HG02623 (cell line): ENCODE measurements at regions not wholly inside any gene's neighbourhood (a gene's known extent, or its start where the extent isn't known, plus 50 kb on each side); places are given as distances from the start of the nearest gene placed in this dataset.

ENCODE experiments used
- ATAC-seq: cut with Tn5 transposase; IDR thresholded peaks from one replicate; pipeline ENCODE4 v1.9.1; 2021; ENCODE audit warnings: moderate library complexity; ENCODE audit not compliant: unreplicated experiment

DNA sequence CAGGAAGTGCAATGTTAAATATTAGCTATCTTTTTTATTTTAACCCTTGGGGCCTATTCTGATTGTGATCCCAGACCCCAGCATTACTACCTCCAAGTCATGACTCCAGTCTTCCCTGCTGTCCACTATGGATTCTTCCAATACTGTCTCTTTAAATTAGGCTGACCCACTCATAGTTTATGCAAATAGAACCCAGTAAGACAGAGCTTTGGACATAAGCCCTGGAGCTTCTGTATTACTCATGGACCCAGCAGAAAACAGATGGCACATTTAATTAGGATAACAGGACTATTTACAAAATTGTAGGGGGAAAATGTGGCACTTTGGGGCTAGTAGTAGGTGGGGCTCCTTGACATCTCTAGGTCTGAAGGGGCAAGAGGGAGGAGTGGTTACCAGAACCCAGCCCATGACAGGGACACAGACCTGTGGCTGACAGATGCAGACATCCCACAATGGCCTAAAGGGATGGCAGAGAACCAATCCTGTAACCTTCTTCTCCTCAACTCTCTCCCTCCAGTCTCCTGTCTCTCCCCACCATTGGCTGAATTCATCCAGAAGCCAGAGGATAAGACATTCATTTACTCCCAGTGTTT, 233.5 kb downstream of the OMA1 start:
- no peak for ATAC-seq

DNA sequence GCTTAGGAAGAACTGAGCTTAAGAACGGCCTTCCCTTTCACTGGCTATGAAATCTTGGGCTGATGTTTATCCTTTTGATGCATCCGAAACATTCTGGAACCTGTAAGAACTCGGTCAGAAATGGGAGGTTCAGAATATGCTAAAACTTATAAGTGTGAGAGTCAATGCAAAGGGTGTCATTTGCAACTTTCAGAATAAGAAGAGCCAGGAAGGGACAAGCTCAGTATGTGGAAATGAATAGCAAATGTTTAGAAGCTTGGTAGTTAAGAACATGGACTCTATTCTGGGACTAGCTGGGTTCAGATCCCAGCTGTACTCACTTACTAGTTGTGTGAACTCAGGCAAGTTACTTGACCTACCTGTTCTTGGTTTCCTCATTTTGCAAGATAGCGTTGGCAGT, 234.1 kb downstream of the OMA1 start:
- no peak for ATAC-seq

- ATAC-seq, result no peak
These were observed 235.6 kb downstream of the OMA1 start for GRCh38 chr1:58310881-58311280.

GRCh38 chr1:58310469-58310868, 236.1 kb downstream of the OMA1 start:
- ATAC-seq, result no peak

DNA sequence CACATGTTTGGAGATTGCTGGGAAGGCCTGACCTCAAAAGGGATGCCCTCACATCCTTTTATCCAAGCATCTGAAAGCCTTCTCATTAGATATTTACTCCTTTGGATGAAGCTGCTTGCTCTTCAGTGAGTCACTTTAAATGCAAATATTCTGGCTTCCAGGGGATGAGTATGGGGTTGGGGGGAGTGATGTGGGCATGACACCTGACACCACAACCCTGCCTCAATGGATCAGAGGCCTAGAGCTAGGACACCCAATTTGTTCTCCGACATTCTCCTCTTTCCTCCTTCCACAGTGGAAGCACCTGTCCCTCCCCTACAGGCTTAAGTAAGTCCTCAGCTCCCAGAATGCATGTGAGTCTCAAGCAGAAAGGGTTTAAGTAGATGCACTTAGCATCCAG, 238.3 kb downstream of the OMA1 start:
- no peak for ATAC-seq

DNA sequence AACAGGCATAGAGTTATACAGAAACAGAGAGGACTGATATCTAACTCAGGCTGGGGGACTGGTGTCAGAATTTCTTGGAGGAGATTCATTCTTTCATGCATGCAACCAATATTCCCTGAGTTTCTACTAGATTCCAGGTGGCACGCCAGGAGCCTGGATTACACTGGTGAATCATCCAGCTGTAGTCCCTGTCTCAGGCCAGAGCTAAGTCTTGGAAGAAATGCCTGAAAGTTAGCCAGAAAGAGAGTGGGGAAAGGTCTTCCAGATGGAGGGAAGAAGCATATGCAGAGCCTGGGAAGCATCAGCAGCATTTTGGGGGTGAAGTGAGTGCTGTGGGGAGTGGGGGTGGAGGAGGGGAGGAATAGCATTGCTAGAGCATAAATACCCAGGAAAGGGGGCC, 239.1 kb downstream of the OMA1 start:
- ATAC-seq, result no peak

DNA sequence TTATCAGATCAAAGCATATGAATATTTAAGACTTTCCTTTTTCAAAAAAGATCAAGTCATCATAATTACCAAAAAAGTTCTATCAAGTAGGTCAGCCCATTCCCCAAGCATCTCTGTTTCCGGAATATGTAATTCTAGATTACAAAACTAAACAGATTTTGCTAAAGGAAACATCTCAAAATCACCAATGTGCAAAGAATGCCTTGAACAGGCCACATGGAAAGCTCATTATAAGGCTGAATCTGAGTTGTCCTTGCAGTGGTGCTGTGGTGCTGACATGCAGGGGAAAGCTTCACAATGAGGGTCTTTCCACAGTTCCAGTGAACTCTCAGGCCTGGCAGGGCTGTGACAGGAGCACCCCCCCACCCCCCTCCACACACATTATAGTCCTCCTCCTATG, 240.9 kb downstream of the OMA1 start:
- no peak for ATAC-seq

DNA sequence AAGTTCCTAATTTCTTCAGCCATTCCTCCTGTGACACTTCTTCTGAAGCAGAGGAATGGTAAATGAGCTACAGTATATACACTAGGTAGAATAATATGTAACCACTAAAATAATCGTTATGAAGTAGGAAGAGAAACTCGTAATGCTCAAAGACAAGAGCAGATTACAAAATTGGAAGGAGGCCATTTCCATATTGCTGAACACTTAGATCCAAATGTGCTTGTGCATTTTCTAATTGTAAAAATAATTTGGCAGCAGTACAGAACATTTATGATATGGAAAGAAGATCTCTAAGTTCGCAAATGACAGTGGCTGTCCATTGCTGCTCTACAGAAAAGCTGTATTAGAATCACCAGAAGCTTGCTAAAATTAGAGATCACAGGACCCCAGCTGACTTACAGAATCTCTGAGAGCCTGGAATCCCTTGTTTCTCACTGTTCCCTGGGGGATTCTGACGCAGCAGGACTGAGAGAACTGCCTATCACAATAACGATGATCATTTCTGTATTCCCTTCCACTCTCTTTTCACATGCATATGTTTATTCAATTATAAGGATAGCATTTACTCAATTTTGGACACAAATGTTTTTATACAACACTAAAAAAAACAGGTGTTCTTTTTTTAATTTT, 242.1 kb downstream of the OMA1 start:
- ATAC-seq, result no peak

GRCh38 chr1:58303841-58304240, 242.7 kb downstream of the OMA1 start:
- ATAC-seq, result no peak

DNA sequence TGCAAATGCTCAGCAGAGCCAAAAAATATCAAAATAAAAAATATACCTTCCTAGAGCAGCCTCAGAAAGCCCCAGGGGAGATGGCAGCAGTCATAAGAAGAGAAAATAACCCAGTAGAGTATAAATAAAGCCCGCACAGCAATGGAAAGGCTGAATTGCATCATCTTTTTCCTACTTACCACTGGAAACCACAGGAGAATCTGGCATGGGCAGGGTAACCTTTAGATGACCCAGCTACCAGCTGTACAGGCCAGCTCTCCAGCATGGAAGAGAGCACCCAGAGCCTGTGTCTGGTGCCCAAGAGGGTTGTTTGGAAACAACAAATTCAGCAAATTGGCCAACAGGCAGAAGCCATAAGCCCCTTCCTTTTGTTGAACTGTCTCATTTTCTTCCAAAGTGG, 253.1 kb downstream of the OMA1 start:
- ATAC-seq, result no peak

GRCh38 chr1:58290685-58291372, 255.7 kb downstream of the OMA1 start:
- ATAC-seq, result no peak

DNA sequence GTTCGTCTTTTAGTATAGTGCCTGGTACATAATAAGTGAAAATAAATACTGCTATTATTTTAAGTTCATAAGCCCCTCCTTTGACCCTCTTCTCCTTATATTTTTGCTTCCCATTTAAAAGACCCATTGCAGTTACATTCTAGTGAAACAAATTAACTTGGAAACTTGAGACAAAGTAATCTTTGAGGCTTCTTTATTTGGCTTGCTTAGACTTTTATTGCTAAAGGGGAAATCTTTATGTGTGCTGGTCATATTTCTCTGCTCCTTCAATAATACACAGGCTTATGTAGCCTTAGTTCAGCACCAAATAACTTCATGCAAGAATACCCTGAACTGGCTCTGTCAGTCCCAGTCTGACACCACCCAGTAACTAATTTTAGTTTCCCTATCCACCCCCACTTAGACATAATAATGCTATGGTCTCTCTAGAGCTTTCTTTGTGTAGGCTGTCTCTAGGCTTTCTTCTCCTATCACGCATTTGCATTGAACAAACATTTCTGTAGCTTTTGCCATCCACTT, 257.8 kb downstream of the OMA1 start:
- ATAC-seq, result no peak

DNA sequence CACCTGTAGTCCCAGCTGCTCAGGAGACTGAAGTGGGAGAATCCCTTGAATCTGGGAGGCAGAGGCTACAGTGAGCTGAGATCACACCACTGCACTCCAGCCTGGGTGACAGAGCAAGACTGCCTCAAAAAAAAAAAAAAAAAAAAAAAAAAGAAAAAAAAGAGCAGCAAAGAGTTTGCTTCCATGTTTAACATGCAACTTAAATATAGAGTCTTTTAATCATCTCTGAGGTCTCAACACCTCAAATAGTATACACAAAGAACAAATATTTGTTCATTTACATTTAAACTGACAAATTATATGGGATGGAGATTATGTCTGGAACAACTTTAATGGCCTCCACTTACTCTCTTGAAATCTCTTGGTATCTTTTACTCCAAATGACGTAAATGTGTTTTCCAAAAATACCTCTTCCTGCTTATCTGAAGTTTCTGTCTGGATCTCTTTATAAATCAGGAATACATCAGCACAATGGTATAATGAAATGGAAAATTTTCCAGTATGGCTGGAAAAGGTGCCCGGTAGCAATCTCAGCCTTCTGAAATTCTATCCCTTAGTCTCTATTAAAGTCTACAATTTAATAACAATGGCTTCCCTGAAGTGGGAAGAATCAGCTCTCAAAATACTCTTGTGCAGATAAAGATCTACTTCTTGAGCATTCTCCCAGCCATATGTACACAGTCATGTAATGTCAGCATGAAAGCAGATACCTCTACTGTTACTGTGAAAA, 258.5 kb downstream of the OMA1 start:
- no peak for ATAC-seq

- no peak for ATAC-seq
These were observed 262.4 kb downstream of the OMA1 start for GRCh38 chr1:58284225-58284510.

- ATAC-seq, result no peak
These were observed 262.9 kb downstream of the OMA1 start for GRCh38 chr1:58283388-58284224.

DNA sequence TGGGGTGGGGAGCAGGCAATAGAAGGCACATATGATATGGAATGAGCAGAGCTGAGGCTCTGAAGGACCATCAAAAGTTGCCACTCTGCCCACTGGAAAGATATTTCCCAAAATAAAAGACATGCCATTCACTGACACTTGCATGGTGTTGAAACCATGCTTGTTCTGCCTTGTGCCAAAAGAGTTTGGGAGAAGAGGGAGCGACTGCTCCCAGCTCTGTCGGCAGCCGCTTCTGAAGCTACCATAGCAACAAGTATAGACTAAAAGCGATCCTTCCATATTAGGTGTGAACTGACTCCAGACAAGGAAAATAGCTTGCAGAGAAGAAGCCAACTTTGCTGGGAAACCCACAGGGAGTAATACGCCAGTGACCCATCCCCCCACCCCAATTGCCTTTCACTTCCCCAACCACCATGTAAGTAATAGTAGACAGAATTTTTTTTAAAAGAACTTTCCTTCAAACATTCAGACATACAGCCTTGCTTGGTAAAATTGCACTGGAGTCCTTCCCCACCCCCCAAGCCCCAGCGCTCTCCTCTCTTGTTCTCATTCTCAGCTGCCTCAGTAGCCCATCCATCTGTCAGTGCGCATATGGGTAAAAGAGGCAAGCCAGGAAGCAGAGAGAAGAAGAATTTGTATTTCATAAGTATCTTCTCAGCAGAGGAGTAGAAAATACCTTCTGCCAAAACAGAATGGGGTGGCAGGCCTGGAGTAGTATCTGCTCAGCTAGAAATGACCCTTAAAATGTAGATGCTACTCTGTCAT, 263.7 kb downstream of the OMA1 start:
- ATAC-seq, result no peak

DNA sequence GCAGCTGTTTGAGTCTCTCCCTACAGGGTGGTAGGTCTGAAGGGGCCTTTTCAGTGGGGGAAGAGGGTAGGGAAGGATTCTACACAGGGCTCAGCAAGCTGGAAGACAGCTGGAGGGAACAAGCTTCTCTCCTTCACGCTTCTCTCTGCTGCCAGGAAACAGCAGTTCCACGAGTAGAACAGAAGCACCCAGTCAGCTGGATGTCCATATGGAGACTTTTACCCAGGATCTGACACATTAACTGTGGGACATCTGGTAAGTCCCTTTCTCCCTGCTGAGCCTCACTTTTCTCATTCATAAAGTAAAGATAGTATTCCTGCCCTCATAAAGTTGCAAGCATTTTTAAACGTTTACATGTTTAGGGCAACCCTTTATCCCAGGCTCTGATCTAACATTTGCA, 280.3 kb downstream of the OMA1 start:
- no peak for ATAC-seq

GRCh38 chr1:58264462-58264861, 282.1 kb downstream of the OMA1 start:
- ATAC-seq, result no peak

DNA sequence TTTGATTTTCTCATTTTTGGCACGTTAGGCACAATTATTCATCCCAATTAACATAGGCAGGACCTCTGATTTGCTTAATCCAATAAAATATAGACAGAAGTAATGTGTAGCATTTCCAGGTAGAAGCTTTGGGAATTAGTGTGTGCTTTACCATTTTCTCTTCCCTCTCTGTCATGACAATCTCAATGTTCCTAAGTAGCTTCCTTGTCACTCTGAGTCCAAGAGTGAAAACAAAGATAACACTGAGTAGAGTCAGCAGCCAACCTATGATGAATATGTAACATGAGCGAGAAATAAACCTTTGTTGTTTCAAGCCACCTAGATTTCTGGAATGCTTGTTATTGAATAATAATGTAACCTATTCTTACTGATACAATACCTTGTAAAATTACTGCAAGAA, 283.8 kb downstream of the OMA1 start:
- no peak for ATAC-seq

DNA sequence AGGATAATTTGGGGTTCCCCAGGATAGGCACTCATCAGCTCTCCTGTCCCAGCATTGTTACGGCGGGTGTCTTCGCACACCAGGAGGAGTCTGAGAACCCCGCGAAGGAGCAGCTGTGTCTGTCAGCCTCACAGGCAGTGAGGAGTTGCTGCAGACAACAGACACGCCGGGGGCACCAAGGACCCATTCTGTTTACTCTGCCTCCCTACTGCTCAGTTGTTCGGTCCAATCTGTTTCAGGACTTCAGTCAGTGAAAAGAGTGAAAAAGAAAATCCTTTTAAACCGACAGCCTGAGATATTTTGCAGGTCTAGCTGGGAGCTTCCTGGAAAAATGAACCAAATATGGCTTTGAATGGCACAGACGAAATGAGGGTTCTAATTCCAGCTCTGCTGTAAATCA, 288.4 kb downstream of the OMA1 start:
- ATAC-seq, result no peak
